ENCODE measurements at regions not wholly inside any gene's neighbourhood (a gene's known extent, or its start where the extent isn't known, plus 50 kb on each side); places are given as distances from the start of the nearest gene placed in this dataset.

GRCh38 chr12:72214163-72214562 is 58.0 kb upstream of the TRHDE start:
- TF ChIP-seq EZH2 (IDR thresholded peaks at IDR 0.05) (no peak), POLR2AphosphoS5 (IDR thresholded peaks at IDR 0.05; ENCODE audit: borderline replicate concordance, low read depth, low read length) (no peak), FOXP2 (optimal IDR thresholded peaks at IDR 0.05; ENCODE audit: control extremely low read depth, extremely low read length, insufficient read depth) (no peak)

All from SK-N-MC (cell line).